ENCODE measurements at regions not wholly inside any gene's neighbourhood (a gene's known extent, or its start where the extent isn't known, plus 50 kb on each side); places are given as distances from the start of the nearest gene placed in this dataset.

DNA sequence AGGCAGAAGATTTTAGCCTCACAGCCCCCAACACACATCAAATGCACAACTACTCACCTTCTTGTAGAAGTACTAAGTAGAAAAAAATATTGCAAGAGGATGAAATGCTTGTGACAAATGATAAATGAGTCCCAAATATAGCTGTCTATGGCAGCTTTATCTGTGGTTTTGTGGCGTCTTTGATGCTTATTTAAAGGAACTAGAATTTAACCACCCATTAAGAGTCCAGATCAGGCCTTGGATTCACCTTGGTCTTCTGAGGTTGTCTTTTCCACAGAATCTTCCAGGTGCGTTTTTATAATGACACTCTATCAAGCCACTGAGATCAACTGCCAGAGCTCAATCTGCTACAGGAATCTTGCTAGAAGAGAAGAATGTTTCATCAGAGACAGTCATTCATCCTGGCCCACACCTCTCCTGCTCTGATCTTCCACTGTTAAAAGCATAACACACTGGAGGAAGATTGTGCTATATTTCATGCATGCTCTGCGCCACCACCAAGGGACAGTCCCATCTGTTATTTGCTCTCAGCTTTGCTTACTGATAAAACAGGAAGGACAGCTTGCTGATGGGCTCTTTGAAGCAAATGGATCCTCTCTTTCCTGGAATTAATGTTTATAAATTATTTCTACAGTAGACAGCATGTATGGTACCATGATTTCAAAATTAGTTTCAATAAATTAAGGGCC is 144.1 kb downstream of the SLC7A11 start:
- TF ChIP-seq, protein P1, sequence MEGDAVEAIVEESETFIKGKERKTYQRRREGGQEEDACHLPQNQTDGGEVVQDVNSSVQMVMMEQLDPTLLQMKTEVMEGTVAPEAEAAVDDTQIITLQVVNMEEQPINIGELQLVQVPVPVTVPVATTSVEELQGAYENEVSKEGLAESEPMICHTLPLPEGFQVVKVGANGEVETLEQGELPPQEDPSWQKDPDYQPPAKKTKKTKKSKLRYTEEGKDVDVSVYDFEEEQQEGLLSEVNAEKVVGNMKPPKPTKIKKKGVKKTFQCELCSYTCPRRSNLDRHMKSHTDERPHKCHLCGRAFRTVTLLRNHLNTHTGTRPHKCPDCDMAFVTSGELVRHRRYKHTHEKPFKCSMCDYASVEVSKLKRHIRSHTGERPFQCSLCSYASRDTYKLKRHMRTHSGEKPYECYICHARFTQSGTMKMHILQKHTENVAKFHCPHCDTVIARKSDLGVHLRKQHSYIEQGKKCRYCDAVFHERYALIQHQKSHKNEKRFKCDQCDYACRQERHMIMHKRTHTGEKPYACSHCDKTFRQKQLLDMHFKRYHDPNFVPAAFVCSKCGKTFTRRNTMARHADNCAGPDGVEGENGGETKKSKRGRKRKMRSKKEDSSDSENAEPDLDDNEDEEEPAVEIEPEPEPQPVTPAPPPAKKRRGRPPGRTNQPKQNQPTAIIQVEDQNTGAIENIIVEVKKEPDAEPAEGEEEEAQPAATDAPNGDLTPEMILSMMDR (conservative IDR thresholded peaks at IDR 0.05; ENCODE audit: low read length) = no peak
- TF ChIP-seq EZH2phosphoT487 (IDR thresholded peaks at IDR 0.05; ENCODE audit: borderline replicate concordance, low read depth, low read length) = no peak
